ENCODE measurements at regions not wholly inside any gene's neighbourhood (a gene's known extent, or its start where the extent isn't known, plus 50 kb on each side); places are given as distances from the start of the nearest gene placed in this dataset.

- TF ChIP-seq TSHZ2 (CRISPR knock-in tag; IDR thresholded peaks at IDR 0.05) (peak; percentile 88), POU6F1 (CRISPR knock-in tag; IDR thresholded peaks at IDR 0.05; ENCODE audit: borderline replicate concordance, low read depth) (no peak), TCF4 (CRISPR knock-in tag; IDR thresholded peaks at IDR 0.05; ENCODE audit: borderline replicate concordance) (peak; percentile 89), ISL1 (CRISPR knock-in tag; IDR thresholded peaks at IDR 0.05) (peak; percentile 52; the same call in 1 of the 2 replicates), BACH2 (CRISPR knock-in tag; IDR thresholded peaks at IDR 0.05; ENCODE audit: borderline replicate concordance) (no peak), CREB5 (CRISPR knock-in tag; IDR thresholded peaks at IDR 0.05; ENCODE audit: low read depth) (no peak)
- peak; percentile 73 for ATAC-seq
Observed at GRCh38 chr13:34224877-34225276, 406.9 kb downstream of the RFC3 start.

- ATAC-seq = no peak
- TF ChIP-seq ISL1 (CRISPR knock-in tag; IDR thresholded peaks at IDR 0.05) (0 out of 2 replicates have a peak, but pooled peaks have one; percentile 11), ZFP30 (CRISPR knock-in tag; IDR thresholded peaks at IDR 0.05) (no peak)
Observed at GRCh38 chr13:34230271-34230670, 412.3 kb downstream of the RFC3 start.

- TF ChIP-seq ZNF70 (CRISPR knock-in tag; IDR thresholded peaks at IDR 0.05) (no peak), CSDC2 (CRISPR knock-in tag; IDR thresholded peaks at IDR 0.05) (no peak), ZNF8 (CRISPR knock-in tag; IDR thresholded peaks at IDR 0.05) (no peak), ZFP3 (CRISPR knock-in tag; IDR thresholded peaks at IDR 0.05) (no peak), POU6F1 (CRISPR knock-in tag; IDR thresholded peaks at IDR 0.05; ENCODE audit: borderline replicate concordance, low read depth) (no peak), ARNTL (CRISPR knock-in tag; IDR thresholded peaks at IDR 0.05; ENCODE audit: borderline replicate concordance, low read depth) (no peak), CSRNP3 (CRISPR knock-in tag; IDR thresholded peaks at IDR 0.05) (no peak), RARB (CRISPR knock-in tag; IDR thresholded peaks at IDR 0.05) (no peak), TSHZ2 (CRISPR knock-in tag; IDR thresholded peaks at IDR 0.05) (no peak), ESRRG (CRISPR knock-in tag; IDR thresholded peaks at IDR 0.05) (no peak), CREB5 (CRISPR knock-in tag; IDR thresholded peaks at IDR 0.05; ENCODE audit: low read depth) (no peak), ISL1 (CRISPR knock-in tag; IDR thresholded peaks at IDR 0.05) (no peak), ZNF565 (CRISPR knock-in tag; conservative IDR thresholded peaks at IDR 0.05; ENCODE audit: low read depth) (no peak), OSR1 (CRISPR knock-in tag; IDR thresholded peaks at IDR 0.05) (no peak), PATZ1 (CRISPR knock-in tag; IDR thresholded peaks at IDR 0.05; ENCODE audit: borderline replicate concordance) (no peak), GLIS3 (CRISPR knock-in tag; IDR thresholded peaks at IDR 0.05) (no peak), TCF4 (CRISPR knock-in tag; IDR thresholded peaks at IDR 0.05; ENCODE audit: borderline replicate concordance) (no peak), SNAI2 (CRISPR knock-in tag; IDR thresholded peaks at IDR 0.05) (no peak)
- no peak for ATAC-seq
Observed at GRCh38 chr13:34241332-34241731, 423.4 kb downstream of the RFC3 start.

Measured in SK-N-SH treated with all-trans-retinoic acid at 6 μM for 48 hours (cell line).